ENCODE measurements at regions not wholly inside any gene's neighbourhood (a gene's known extent, or its start where the extent isn't known, plus 50 kb on each side); places are given as distances from the start of the nearest gene placed in this dataset.
"Not testable (repeated sequence)": the region's sequence is repeated elsewhere in the genome, so short reads cannot be mapped to it uniquely, and the experiment has no call there.

- POLR2A ChIA-PET; H3K36me3 ChIP-seq (ENCODE audit: control insufficient read depth in 1 of 2, insufficient read depth in 2 of 2, low read length in 2 of 2); H3K9me2 ChIP-seq (ENCODE audit: insufficient read depth); H3K79me2 ChIP-seq (ENCODE audit: insufficient read depth, low read length); H3K4me3 ChIP-seq (replicated peaks in 1 of 2; ENCODE audit: low read depth in 1 of 2, low read length in 2 of 2); CTCF ChIA-PET; ATAC-seq; H3K9ac ChIP-seq (ENCODE audit: low read length); DNase-seq (ENCODE audit: low read depth, low spot score); H4K20me1 ChIP-seq (ENCODE audit: insufficient read depth); H3K9me3 ChIP-seq (ENCODE audit: control insufficient read depth in 1 of 2, insufficient read depth in 1 of 2, low read depth in 1 of 2, low read length in 2 of 2); H3K27ac ChIP-seq (ENCODE audit: low read depth, low read length); H3K4me2 ChIP-seq (ENCODE audit: low read length); H3K4me1 ChIP-seq (ENCODE audit: control insufficient read depth in 1 of 2, insufficient read depth in 2 of 2, low read length in 2 of 2); H3K27me3 ChIP-seq (ENCODE audit: insufficient read depth, low read length); BruUV-seq (replicated peaks); RAD21 ChIA-PET (ENCODE audit: low non-redundant PET in 1 of 2, low total read pairs in 2 of 2, uncharacterized antibody in 2 of 2, unreplicated experiment in 2 of 2); H2AFZ ChIP-seq (ENCODE audit: low read depth, low read length, poor library complexity, severe bottlenecking); intact Hi-C loops (cut with micrococcal nuclease): not testable (repeated sequence)
Observed at GRCh38 chr15:24260854-24261253, 414.7 kb upstream of the NPAP1 start.

DNA sequence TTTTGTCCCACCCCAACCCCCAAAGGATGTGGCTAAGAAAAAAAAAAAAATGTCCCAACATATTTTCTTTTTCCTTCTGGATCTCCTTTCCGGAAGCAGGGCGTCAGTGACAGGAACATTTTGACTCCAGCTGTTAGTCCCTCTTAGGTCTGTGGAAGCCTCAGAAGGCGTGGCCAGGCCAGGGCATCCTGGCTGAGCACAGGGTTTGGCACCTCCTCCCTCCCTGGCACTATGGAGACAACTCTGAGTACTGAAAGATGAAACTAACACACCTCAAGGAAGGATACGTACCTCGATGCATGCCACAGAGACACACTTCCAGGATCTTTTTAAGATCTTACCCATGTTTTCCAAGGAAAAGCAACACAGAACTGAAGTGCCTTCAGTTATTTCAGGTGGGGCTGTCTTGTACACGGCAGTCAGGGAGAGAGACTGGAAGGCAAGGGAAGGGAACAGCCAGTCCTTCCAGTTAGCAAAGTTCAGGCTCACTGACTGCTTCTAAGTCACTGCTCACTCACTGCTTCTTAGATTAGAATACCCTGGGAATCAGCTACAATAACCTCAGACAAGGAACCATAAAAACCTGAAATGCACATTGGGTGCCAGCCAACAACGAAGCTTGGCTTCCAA lies 406.9 kb upstream of the NPAP1 start:
- H4K20me1 ChIP-seq (ENCODE audit: insufficient read depth); BruUV-seq (replicated peaks); H3K4me3 ChIP-seq (replicated peaks in 1 of 2; ENCODE audit: low read depth in 1 of 2, low read length in 2 of 2); H3K36me3 ChIP-seq (ENCODE audit: control insufficient read depth in 1 of 2, insufficient read depth in 2 of 2, low read length in 2 of 2); ATAC-seq; DNase-seq (ENCODE audit: low read depth, low spot score); H3K9me2 ChIP-seq (ENCODE audit: insufficient read depth); H3K79me2 ChIP-seq (ENCODE audit: insufficient read depth, low read length); H3K4me1 ChIP-seq (ENCODE audit: control insufficient read depth in 1 of 2, insufficient read depth in 2 of 2, low read length in 2 of 2); CTCF ChIA-PET; H3K9ac ChIP-seq (ENCODE audit: low read length); RAD21 ChIA-PET (ENCODE audit: low non-redundant PET in 1 of 2, low total read pairs in 2 of 2, uncharacterized antibody in 2 of 2, unreplicated experiment in 2 of 2); H3K9me3 ChIP-seq (ENCODE audit: control insufficient read depth in 1 of 2, insufficient read depth in 1 of 2, low read depth in 1 of 2, low read length in 2 of 2); H3K27ac ChIP-seq (ENCODE audit: low read depth, low read length); H3K4me2 ChIP-seq (ENCODE audit: low read length); H3K27me3 ChIP-seq (ENCODE audit: insufficient read depth, low read length); intact Hi-C loops (cut with micrococcal nuclease); H2AFZ ChIP-seq (ENCODE audit: low read depth, low read length, poor library complexity, severe bottlenecking); POLR2A ChIA-PET: not testable (repeated sequence)

- no peak overlapping the region for H3K27ac ChIP-seq (ENCODE audit: low read depth, low read length)
- H3K4me3 ChIP-seq (replicated peaks in 1 of 2; ENCODE audit: low read depth in 1 of 2, low read length in 2 of 2), result no peak overlapping the region
- no peak overlapping the region for H2AFZ ChIP-seq (ENCODE audit: low read depth, low read length, poor library complexity, severe bottlenecking)
- ChIA-PET CTCF (no interaction called here), RAD21 (ENCODE audit: low non-redundant PET in 1 of 2, low total read pairs in 2 of 2, uncharacterized antibody in 2 of 2, unreplicated experiment in 2 of 2) (no interaction called here), POLR2A (no interaction called here)
- DNase-seq (ENCODE audit: low read depth, low spot score), result no peak
- H3K9me2 ChIP-seq (ENCODE audit: insufficient read depth), result no peaks in the 10 kb centered on the region
- H3K4me1 ChIP-seq (ENCODE audit: control insufficient read depth in 1 of 2, insufficient read depth in 2 of 2, low read length in 2 of 2), result no peaks in the 10 kb centered on the region
- no peak for ATAC-seq
- no peaks in the 10 kb centered on the region for H4K20me1 ChIP-seq (ENCODE audit: insufficient read depth)
- intact Hi-C loops (cut with micrococcal nuclease), result no loop called here
- no peak overlapping the region for H3K4me2 ChIP-seq (ENCODE audit: low read length)
- BruUV-seq (replicated peaks), result no TSS peak
- no peaks in the 10 kb centered on the region for H3K36me3 ChIP-seq (ENCODE audit: control insufficient read depth in 1 of 2, insufficient read depth in 2 of 2, low read length in 2 of 2)
- no peaks in the 10 kb centered on the region for H3K27me3 ChIP-seq (ENCODE audit: insufficient read depth, low read length)
- TF ChIP-seq ZFX (IDR thresholded peaks at IDR 0.05), result no peak
- TF ChIP-seq SRF (IDR thresholded peaks at IDR 0.05; ENCODE audit: low read depth), result no peak
- TF ChIP-seq SIN3A (IDR thresholded peaks at IDR 0.05; ENCODE audit: low read depth), result no peak
- no peak for TF ChIP-seq EGR1 (IDR thresholded peaks at IDR 0.05; ENCODE audit: low read depth)
- TF ChIP-seq REST (IDR thresholded peaks at IDR 0.05; ENCODE audit: low read depth), result no peak
- no peak for TF ChIP-seq CEBPB (IDR thresholded peaks at IDR 0.05; ENCODE audit: low read depth)
- no peak for TF ChIP-seq SP1 (IDR thresholded peaks at IDR 0.05; ENCODE audit: low read depth)
- TF ChIP-seq EZH2 (IDR thresholded peaks at IDR 0.05), result no peak
- H3K9ac ChIP-seq (ENCODE audit: low read length), result no peak overlapping the region
- no peaks in the 10 kb centered on the region for H3K79me2 ChIP-seq (ENCODE audit: insufficient read depth, low read length)
- H3K9me3 ChIP-seq (ENCODE audit: control insufficient read depth in 1 of 2, insufficient read depth in 1 of 2, low read depth in 1 of 2, low read length in 2 of 2), result peaks cover 0 to 5% of the 10 kb centered on the region in 2 experiments; a peak in 1 of 4 replicates
Observed at GRCh38 chr15:24269166-24269571, 406.4 kb upstream of the NPAP1 start.

All from HCT116 (cell line).